GM19452 (cell line): ENCODE measurements at regions not wholly inside any gene's neighbourhood (a gene's known extent, or its start where the extent isn't known, plus 50 kb on each side); places are given as distances from the start of the nearest gene placed in this dataset.
A peak's percentile ranks its signal among the peaks of the same experiment; 100 is the strongest.

Experiments used
- ATAC-seq: cut with Tn5 transposase; IDR thresholded peaks from one replicate; pipeline ENCODE4 v1.9.1; 2021; ENCODE audit not compliant: unreplicated experiment

GRCh38 chr13:24075137-24075975, 85.2 kb upstream of the SPATA13 start:
- no peak for ATAC-seq

DNA sequence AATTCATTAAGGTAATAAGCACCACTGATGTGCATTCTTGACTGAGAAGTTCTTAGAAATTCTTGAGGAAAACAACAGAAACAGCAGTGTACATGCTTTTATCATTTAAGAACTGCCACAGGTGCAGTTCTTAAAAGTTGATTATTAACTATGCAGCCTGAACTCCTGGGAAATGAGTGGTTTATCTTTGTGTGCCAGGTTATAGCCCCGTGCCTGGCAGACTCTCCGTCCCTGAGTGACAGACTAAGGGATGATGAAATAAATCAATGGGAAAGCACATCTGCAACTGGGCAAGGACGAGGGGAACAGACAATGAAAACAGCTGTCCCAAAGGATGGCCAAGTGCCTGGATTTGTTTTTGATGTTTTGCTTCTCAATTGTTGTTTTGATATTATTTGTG, 84.4 kb upstream of the SPATA13 start:
- ATAC-seq, result no peak

- ATAC-seq, result no peak
Observed at GRCh38 chr13:24076636-24077035, 83.9 kb upstream of the SPATA13 start.

GRCh38 chr13:24080134-24080533, 80.4 kb upstream of the SPATA13 start:
- no peak for ATAC-seq

DNA sequence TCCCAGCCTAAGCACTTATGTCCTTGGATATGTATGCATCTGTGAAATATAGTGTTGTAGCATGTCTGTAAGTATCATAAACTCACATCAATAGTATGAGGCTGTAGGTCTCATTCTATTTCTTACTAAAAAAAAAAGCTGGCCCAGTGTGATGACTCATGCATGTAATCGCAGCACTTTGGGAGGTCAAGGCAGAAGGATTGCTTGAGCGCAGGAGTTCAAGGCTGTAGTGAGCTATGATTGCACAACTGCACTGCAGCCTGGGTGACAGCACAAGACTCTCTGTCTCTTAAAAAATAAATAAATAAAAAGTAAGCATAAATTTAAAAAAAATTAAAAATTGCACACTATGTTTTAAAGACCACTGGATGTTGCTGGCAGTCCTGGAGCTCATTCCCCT, 79.1 kb upstream of the SPATA13 start:
- ATAC-seq, result no peak

GRCh38 chr13:24083141-24083540, 77.4 kb upstream of the SPATA13 start:
- no peak for ATAC-seq

DNA sequence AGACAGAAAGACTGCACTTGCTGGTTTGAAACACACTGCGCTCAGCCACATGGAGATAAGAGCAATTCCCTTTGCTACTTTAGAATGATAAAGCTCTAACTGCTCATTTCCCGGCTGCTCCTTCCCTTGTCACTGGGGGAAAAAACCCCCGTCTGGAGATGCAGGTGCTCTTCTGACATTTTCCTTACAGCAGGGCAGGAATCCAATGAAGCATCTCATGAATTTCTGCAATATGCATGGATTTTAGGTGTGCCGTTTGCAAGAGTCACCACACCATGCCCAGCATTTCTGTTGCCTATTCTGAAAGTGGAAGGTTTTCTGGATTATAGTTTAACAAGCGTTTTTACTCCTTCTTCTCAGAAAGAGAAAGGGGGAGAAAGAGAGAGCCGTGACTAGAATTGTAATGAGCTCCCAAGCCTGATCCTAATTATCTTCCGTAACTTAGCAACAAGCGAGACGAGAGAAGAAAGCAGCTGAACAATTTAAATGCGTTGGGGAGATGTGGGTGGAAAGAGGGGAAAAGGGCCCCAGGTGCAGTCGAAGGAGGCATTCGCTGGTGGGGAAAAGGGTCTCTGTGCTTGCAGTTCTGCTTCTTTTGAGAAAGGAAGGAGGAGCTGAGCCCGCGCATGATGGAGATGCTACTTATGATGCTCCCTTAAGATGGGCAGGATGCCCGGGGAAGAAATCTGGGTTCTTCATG, 76.6 kb upstream of the SPATA13 start:
- ATAC-seq, result no peak

GRCh38 chr13:24085662-24086061, 74.9 kb upstream of the SPATA13 start:
- no peak for ATAC-seq

- ATAC-seq, result no peak
Observed at GRCh38 chr13:24086642-24087041, 73.9 kb upstream of the SPATA13 start.

DNA sequence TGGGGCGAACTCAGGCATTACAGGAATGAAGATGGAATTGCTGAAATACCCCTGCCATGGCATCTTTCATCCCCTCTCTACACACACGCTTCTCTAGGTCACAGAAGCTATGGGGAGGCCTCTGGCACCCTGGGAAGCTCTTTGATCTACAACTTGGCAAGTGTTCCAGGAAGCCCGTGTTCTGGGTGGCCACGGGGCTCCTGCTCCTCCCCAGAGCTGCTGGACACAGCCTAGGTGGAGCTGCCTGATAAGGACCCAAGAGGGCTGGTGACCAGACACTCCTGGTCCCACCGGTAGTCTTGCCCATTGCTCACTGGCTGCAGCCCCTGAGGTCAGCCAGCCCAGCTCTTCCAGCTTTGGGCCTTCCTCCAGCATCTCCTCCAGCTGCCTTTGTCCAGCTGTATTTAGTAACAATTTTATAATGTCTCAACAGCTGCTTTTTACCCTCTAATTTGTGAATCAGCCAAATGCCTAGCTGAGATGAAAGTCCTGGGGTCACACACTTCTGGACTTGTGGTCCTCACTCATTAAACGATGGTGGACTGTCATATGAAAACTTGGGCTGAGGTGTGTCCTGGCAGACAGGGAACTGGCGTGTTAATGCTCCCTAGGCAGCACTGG, 72.8 kb upstream of the SPATA13 start:
- no peak for ATAC-seq

- ATAC-seq, result no peak
Observed at GRCh38 chr13:24090049-24090448, 70.5 kb upstream of the SPATA13 start.

DNA sequence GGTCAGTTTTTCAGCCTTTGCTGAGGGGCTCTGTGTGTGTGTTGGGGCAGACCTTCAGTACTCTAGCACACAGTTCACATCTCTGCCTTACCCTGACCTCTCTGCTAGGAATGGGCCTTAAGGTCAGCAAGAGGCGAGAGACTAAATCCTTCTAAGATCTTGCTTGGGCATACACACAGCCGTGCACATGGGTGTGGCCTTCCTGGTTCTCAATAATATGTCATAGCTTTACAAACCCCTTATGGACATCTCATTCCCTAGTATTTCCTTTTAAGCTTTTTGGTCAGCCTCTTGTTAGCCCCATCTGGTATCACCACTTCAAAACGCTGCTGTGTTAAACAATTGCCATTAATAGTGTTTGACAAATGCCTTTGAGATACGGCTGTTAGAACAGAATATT, 69.4 kb upstream of the SPATA13 start:
- ATAC-seq, result no peak

GRCh38 chr13:24092108-24092507, 68.4 kb upstream of the SPATA13 start:
- ATAC-seq, result no peak

DNA sequence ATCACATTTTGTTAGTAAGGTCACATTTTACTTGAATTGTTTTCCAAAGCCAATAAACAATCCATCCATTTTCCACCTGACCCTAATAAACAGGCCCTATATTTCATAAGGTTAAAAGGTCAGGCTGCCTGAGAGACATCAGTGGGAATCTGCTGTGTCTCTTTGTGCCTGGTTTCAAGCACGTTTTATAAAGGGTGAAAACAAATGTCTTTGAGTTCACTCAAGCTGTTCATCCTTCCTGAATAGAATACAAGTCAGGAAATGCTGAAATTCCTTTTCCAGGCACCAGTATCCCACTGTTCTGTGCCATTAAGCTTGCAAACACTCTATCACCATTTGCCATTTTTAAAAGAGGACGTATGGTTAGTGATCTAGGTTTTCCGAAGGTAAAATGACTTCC, 67.5 kb upstream of the SPATA13 start:
- no peak for ATAC-seq

GRCh38 chr13:24096659-24097058, 63.9 kb upstream of the SPATA13 start:
- ATAC-seq, result no peak

DNA sequence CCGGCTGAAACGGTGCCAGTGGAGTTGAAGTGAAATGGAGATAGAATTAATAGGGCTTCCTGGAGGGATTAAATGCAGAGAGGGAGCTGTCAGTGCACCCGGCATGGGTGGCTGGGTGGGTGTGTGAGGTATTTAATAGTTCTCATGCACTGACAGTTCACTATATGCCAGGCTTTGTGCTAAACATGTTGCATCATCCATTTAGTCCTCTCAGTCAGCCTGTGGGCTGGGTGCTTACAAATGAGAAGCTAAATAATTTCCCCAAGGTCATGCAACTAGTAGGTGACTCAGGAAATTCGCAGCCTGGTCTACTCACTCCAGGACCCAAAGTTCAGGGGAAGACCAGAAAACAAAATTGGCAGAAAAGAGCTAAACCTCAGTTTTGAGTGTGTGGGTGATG, 63.5 kb upstream of the SPATA13 start:
- ATAC-seq, result peak; percentile 62

DNA sequence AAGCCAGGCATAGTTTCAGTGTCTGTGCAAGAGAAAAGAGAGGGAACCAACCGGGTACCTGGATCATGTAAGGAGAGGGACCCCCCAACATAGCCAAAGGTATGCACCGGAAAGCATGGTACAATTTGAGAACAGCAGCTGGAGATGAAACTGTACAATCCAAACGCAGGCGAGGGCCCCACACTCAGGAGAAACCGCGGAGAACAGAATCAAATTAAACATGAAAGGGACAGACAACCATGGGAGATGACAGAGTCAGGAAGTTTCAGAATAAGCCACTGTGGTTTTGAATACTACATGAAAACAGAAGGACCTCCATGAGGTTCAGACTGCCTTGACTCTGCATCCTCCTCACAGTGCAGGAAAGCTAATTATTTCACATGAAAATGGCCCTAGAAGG, 62.9 kb upstream of the SPATA13 start:
- no peak for ATAC-seq

DNA sequence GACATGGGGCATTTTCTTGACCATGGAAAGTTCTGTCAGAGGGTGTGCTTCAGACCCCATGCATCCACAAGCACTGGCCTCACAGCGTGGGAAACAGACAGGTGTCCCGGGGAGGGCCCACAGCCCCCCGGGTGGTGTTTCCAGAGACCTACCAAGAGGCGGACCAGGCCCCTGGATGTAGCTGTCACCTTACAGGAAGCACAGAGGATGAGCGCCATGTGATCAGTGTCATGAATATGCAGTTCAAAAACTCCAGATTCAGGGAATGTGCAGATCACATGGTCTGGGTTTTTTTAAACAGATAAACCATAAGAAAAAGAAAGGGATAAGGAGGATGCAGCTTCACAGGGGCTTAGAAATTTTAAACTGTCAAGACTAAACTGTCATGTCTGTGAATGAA, 61.0 kb upstream of the SPATA13 start:
- ATAC-seq, result no peak

GRCh38 chr13:24100188-24100587, 60.3 kb upstream of the SPATA13 start:
- no peak for ATAC-seq

DNA sequence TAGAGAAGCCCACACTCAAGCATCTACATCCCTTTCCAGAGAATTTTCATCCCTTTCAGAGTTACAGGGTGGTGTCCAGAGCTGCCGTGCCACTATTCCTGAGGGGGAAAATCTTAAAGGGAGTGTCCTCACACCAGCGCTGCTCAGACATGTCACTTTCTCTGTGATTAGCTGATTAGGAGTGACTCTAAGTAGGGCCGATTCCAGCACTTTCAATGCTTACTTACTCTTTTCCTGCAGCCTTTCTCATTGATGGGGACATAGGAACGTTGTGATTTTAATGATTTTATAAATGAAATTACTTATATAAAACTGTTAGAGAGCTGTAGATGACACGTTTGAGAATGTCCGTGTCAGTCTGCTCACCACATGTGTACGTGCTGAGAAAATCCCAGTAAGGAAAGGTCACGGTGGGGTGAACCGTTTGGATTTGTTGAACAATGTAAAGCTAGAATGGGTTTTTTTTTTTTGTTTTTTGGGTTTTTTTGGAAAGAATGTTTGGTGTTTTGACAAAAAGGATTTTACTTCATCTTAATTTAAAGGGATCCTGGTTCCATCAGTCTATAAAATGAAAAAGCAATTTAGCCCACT, 56.6 kb upstream of the SPATA13 start:
- no peak for ATAC-seq

DNA sequence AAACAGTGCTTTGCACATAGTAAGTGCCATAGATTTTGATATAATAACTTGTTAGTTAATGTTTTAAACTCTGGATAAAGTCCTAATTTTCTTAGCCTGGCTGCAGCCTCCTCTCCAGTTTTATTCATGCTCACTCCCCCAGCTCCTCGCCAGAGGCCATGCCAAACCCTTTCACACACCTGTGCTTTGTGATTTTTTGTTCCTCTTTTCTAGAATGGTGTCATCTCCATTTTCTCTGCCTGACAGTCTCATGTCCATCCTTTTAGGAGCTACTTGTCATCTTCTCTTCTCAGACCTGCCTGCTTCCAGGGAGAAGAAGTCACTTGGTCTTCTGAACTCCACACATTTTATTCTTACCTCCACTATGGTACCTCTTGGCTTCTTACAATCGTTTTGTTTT, 55.8 kb upstream of the SPATA13 start:
- no peak for ATAC-seq

- ATAC-seq, result no peak
Observed at GRCh38 chr13:24106429-24106828, 54.1 kb upstream of the SPATA13 start.
